Occipital lobe (tissue), 2 donors: ENCODE measurements at regions not wholly inside any gene's neighbourhood (a gene's known extent, or its start where the extent isn't known, plus 50 kb on each side); places are given as distances from the start of the nearest gene placed in this dataset. TPM values are rescaled to one million over a fixed set of nuclear protein-coding genes. Genes with fewer than 3 reads are reported as not detected.

ENCODE experiments used
- DNase-seq: peaks from one replicate; lab custom pipeline; 2025; lab: John Stamatoyannopoulos, UW
- small RNA-seq: library from RNA; depleted of rRNA; stranded (forward); fragments of <200 nt; gene quantifications from one replicate; pipeline ENCODE3, GENCODE V24; 2014

- no peak for DNase-seq
These were observed 56.6 kb upstream of the CELF2 start for GRCh38 chr10:10961072-10961471.

- no peak for DNase-seq
These were observed 50.6 kb upstream of the CELF2 start for GRCh38 chr10:10967029-10967428.

- DNase-seq, result no peak
These were observed 50.0 kb upstream of the CELF2 start for GRCh38 chr10:10967581-10968256.

Small RNAs in the stretch of these regions (small RNA-seq; reads per million reads assigned to genes)
- gene AC025946.2 (not detected), gene AL355333.1 (not detected), gene CUX2P1 (not detected), gene RF00019 (not detected), gene RNA5SP299 (not detected)
